Thyroid gland (tissue), 4 donors: ENCODE measurements at regions not wholly inside any gene's neighbourhood (a gene's known extent, or its start where the extent isn't known, plus 50 kb on each side); places are given as distances from the start of the nearest gene placed in this dataset.

Source experiments
- DNase-seq, 2 donors: peaks; one replicate each; pipeline ENCODE4 v3.0.0-alpha.2; 2019
- H3K27ac ChIP-seq, 3 donors: fragments of 200-600 bp; sonication (generic); 1 replicate in 2 of 3; 2 replicates in 1 of 3; pipeline ENCODE4 v1.5.1; 2016 to 2019; ENCODE audit warnings: mild to moderate bottlenecking in 1 of 3, moderate library complexity in 1 of 3
- H3K27me3 ChIP-seq: fragments of 200-600 bp; sonication (generic); one replicate; pipeline ENCODE4 v1.5.1; 2019
- H3K36me3 ChIP-seq, 2 donors: fragments of 200-600 bp; sonication (generic); one replicate each; pipeline ENCODE4 v1.5.1; 2016 to 2019
- H3K4me1 ChIP-seq, 2 donors: fragments of 200-600 bp; sonication (generic); one replicate each; pipeline ENCODE4 v1.5.1; 2017 to 2019
- H3K4me3 ChIP-seq, 3 donors: fragments of 200-600 bp; sonication (generic); replicated peaks in 1 of 3; 1 replicate in 2 of 3; 2 replicates in 1 of 3; pipeline ENCODE4 v1.5.1; 2016; ENCODE audit warnings: mild to moderate bottlenecking in 1 of 3
- H3K9me3 ChIP-seq: fragments of 200-600 bp; sonication (generic); one replicate; pipeline ENCODE4 v1.5.1; 2017
- CTCF ChIP-seq, 6 experiments: fragments of 200-600 bp in 3 of 6; fragments of 450-650 bp in 3 of 6; sonication (generic) in 3 of 6; IDR thresholded peaks; one replicate each; pipeline ENCODE4 v1.5.1; 2016 to 2019; ENCODE audit warnings: antibody characterized with exemption in 6 of 6, mild to moderate bottlenecking in 2 of 6, inconsistent platforms in 1 of 6, moderate library complexity in 1 of 6
- POLR2A ChIP-seq, 2 donors: fragments of 450-650 bp; IDR thresholded peaks; one replicate each; pipeline ENCODE4 v1.6.1; 2017; ENCODE audit warnings: antibody characterized with exemption in 2 of 2, mild to moderate bottlenecking in 2 of 2, moderate library complexity in 1 of 2
- WGBS, 2 donors: methylation state at CpG; one replicate each; pipeline ENCODE4 v1.1.5; 2017; 5-methylcytosine and 5-hydroxymethylcytosine counted together
- intact Hi-C: fragments of 100-400 bp; cut with DNase I; formaldehyde crosslinking; loops from one replicate; pipeline ENCODE4 v1.15.1; 2023

GRCh38 chr14:101463566-101464171 lies 97.6 kb upstream of the DIO3 start:
- Histone ChIP-seq H3K9me3 (no peaks in the 10 kb centered on the region), H3K4me1 (peaks cover 0 to 8% of the 10 kb centered on the region in 2 donors), H3K36me3 (no peaks in the 10 kb centered on the region), H3K27me3 (peaks cover 11% of the 10 kb centered on the region), H3K4me3 (no peak overlapping the region), H3K27ac (no peak overlapping the region)
- no peak for TF ChIP-seq CTCF (IDR thresholded peaks at IDR 0.05)
- TF ChIP-seq POLR2A (IDR thresholded peaks at IDR 0.05) = no peak
- WGBS, 2 donors = 87 to 100% methylated on average over 1 of the region's 1 CpG
- DNase-seq = no peak
- intact Hi-C loops = no loop called here

- H3K27ac ChIP-seq = no peak overlapping the region
- intact Hi-C loops = no loop called here
- H3K4me3 ChIP-seq = no peak overlapping the region
- H3K4me1 ChIP-seq = peaks cover 0 to under 1% of the 10 kb centered on the region in 2 donors
- no peaks in the 10 kb centered on the region for H3K36me3 ChIP-seq
- H3K27me3 ChIP-seq = peaks cover 5% of the 10 kb centered on the region
- TF ChIP-seq POLR2A (IDR thresholded peaks at IDR 0.05) = no peak
- TF ChIP-seq CTCF (IDR thresholded peaks at IDR 0.05) = no peak
- 83 to 86% methylated on average over 17 of the region's 17 CpGs for WGBS, 2 donors
- no peak for DNase-seq
- H3K9me3 ChIP-seq = no peaks in the 10 kb centered on the region
Observed at GRCh38 chr14:101464310-101464983, 96.8 kb upstream of the DIO3 start.

- 85 to 87% methylated on average over 9 to 12 of the region's 14 CpGs for WGBS, 2 donors
- H3K4me3 ChIP-seq = no peak overlapping the region
- no peak overlapping the region for H3K27ac ChIP-seq
- no peaks in the 10 kb centered on the region for H3K9me3 ChIP-seq
- H3K27me3 ChIP-seq = no peaks in the 10 kb centered on the region
- DNase-seq = no peak
- no peaks in the 10 kb centered on the region for H3K36me3 ChIP-seq
- intact Hi-C loops = no loop called here
- TF ChIP-seq CTCF (IDR thresholded peaks at IDR 0.05) (no peak), POLR2A (IDR thresholded peaks at IDR 0.05) (no peak)
- no peaks in the 10 kb centered on the region for H3K4me1 ChIP-seq
Observed at GRCh38 chr14:101464984-101465794, 96.1 kb upstream of the DIO3 start.

- intact Hi-C loops = no loop called here
- H3K4me3 ChIP-seq = no peak overlapping the region
- H3K27ac ChIP-seq = no peak overlapping the region
- H3K36me3 ChIP-seq = no peaks in the 10 kb centered on the region
- H3K9me3 ChIP-seq = no peaks in the 10 kb centered on the region
- TF ChIP-seq POLR2A (IDR thresholded peaks at IDR 0.05) (no peak), CTCF (IDR thresholded peaks at IDR 0.05) (no peak)
- no peaks in the 10 kb centered on the region for H3K27me3 ChIP-seq
- no peak for DNase-seq
- 84 to 91% methylated on average over 8 to 9 of the region's 9 CpGs for WGBS, 2 donors
- H3K4me1 ChIP-seq = no peaks in the 10 kb centered on the region
Observed at GRCh38 chr14:101465795-101466448, 95.4 kb upstream of the DIO3 start.
